Aorta (tissue), 5 donors: ENCODE measurements at regions not wholly inside any gene's neighbourhood (a gene's known extent, or its start where the extent isn't known, plus 50 kb on each side); places are given as distances from the start of the nearest gene placed in this dataset.

Source experiments
- ATAC-seq: fragments of 200-7000 bp; cut with Tn5 transposase; one replicate; pipeline ENCODE4 v1.9.1; 2022; ENCODE audit warnings: moderate library complexity; ENCODE audit not compliant: low FRiP score
- DNase-seq, 2 donors: peaks; one replicate each; pipeline ENCODE4 v3.0.0-alpha.2; 2020
- H3K27ac ChIP-seq, 2 donors: one replicate each; pipeline ENCODE4 v1.5.1; 2013; ENCODE audit warnings: low read length in 2 of 2, mild to moderate bottlenecking in 2 of 2, moderate library complexity in 2 of 2, control low read depth in 1 of 2, inconsistent platforms in 1 of 2, low read depth in 1 of 2
- H3K27me3 ChIP-seq, 2 donors: one replicate each; pipeline ENCODE4 v1.6.1; 2013; ENCODE audit warnings: control low read depth in 1 of 2, low read length in 1 of 2, mild to moderate bottlenecking in 1 of 2, moderate library complexity in 1 of 2; ENCODE audit not compliant: insufficient read depth in 2 of 2, control insufficient read depth in 1 of 2
- H3K36me3 ChIP-seq, 2 donors: one replicate each; pipeline ENCODE4 v1.6.1; 2013; ENCODE audit warnings: control low read depth in 1 of 2, low read length in 1 of 2, mild to moderate bottlenecking in 1 of 2; ENCODE audit not compliant: insufficient read depth in 2 of 2, control insufficient read depth in 1 of 2
- H3K4me1 ChIP-seq, 2 donors: one replicate each; pipeline ENCODE4 v1.6.1; 2013; ENCODE audit warnings: low read length in 2 of 2, control low read depth in 1 of 2, mild to moderate bottlenecking in 1 of 2, moderate library complexity in 1 of 2; ENCODE audit not compliant: insufficient read depth in 2 of 2, control insufficient read depth in 1 of 2
- H3K4me3 ChIP-seq, 2 donors: one replicate each; pipeline ENCODE4 v1.5.1; 2013; ENCODE audit warnings: low read length in 2 of 2, control low read depth in 1 of 2, mild to moderate bottlenecking in 1 of 2
- H3K9me3 ChIP-seq: one replicate; pipeline ENCODE4 v1.6.1; 2013; ENCODE audit warnings: mild to moderate bottlenecking, low read length; ENCODE audit not compliant: control insufficient read depth
- WGBS, 2 donors: extraction: QIAGEN DNeasy Blood & Tissue Kit; methylation state at CpG; one replicate each; pipeline ENCODE4 v1.1.7; 2013; 5-methylcytosine and 5-hydroxymethylcytosine counted together
- intact Hi-C, 2 donors: fragments of 100-400 bp; cut with DNase I; formaldehyde crosslinking; loops; one replicate each; pipeline versions ENCODE4 v1.14.2 to v1.15.0; 2022
- donor health status: healthy with polysubstance abuse.
- donor health status: Bipolar disorder and iron deficiency.
- donor health status: DM: no; HTN: no; CAD: no.
- donor health status: DM: no; HTN: no; CAD: no.
- donor health status: DM: yes; HTN: yes; CAD: no.

- Histone ChIP-seq H3K27ac (no peak overlapping the region), H3K27me3 (no peaks in the 10 kb centered on the region), H3K36me3 (no peaks in the 10 kb centered on the region), H3K9me3 (no peaks in the 10 kb centered on the region), H3K4me1 (no peaks in the 10 kb centered on the region), H3K4me3 (no peak overlapping the region)
- intact Hi-C loops = no loop called here
- DNase-seq (no peak), ATAC-seq (no peak)
- 52 to 54% methylated on average over 5 of the region's 5 CpGs for whole genome bisulfite sequencing, 2 donors
These were observed 107.8 kb upstream of the CD93 start for GRCh38 chr20:23193801-23194384.

- ATAC-seq (no peak), DNase-seq (no peak)
- no peak overlapping the region for H3K27ac ChIP-seq
- no peaks in the 10 kb centered on the region for H3K4me1 ChIP-seq
- H3K9me3 ChIP-seq = no peaks in the 10 kb centered on the region
- H3K4me3 ChIP-seq = no peak overlapping the region
- intact Hi-C loops = no loop called here
- H3K36me3 ChIP-seq = no peaks in the 10 kb centered on the region
- H3K27me3 ChIP-seq = no peaks in the 10 kb centered on the region
- WGBS, 2 donors = 95 to 97% methylated on average over 3 of the region's 3 CpGs
These were observed 106.3 kb upstream of the CD93 start for GRCh38 chr20:23192469-23192868.

- Histone ChIP-seq H3K27me3 (no peaks in the 10 kb centered on the region), H3K4me3 (no peak overlapping the region), H3K36me3 (no peaks in the 10 kb centered on the region), H3K9me3 (no peaks in the 10 kb centered on the region), H3K4me1 (no peaks in the 10 kb centered on the region), H3K27ac (no peak overlapping the region)
- 91 to 93% methylated on average over 3 of the region's 3 CpGs for WGBS, 2 donors
- DNase-seq (no peak), ATAC-seq (no peak)
- intact Hi-C loops = no loop called here
These were observed 104.4 kb upstream of the CD93 start for GRCh38 chr20:23190557-23190956.

GRCh38 chr20:23189854-23190253 is 103.7 kb upstream of the CD93 start:
- WGBS, 2 donors = 49 to 50% methylated on average over 9 of the region's 9 CpGs
- ATAC-seq = no peak
- no peaks in the 10 kb centered on the region for H3K27me3 ChIP-seq

GRCh38 chr20:23189341-23189740 is 103.2 kb upstream of the CD93 start:
- no peaks in the 10 kb centered on the region for H3K4me1 ChIP-seq
- WGBS, 2 donors = 92 to 95% methylated on average over 11 of the region's 11 CpGs
- H3K27me3 ChIP-seq = no peaks in the 10 kb centered on the region
- ATAC-seq (no peak), DNase-seq (no peak)
- intact Hi-C loops = no loop called here
- no peaks in the 10 kb centered on the region for H3K36me3 ChIP-seq
- H3K9me3 ChIP-seq = no peaks in the 10 kb centered on the region
- H3K27ac ChIP-seq = no peak overlapping the region
- no peak overlapping the region for H3K4me3 ChIP-seq

More at GRCh38 chr20:23189854-23190253, 103.7 kb upstream of the CD93 start:
- Histone ChIP-seq H3K4me1 (no peaks in the 10 kb centered on the region), H3K36me3 (no peaks in the 10 kb centered on the region), H3K9me3 (no peaks in the 10 kb centered on the region), H3K4me3 (no peak overlapping the region), H3K27ac (no peak overlapping the region)
- DNase-seq = no peak
- intact Hi-C loops = no loop called here

- Histone ChIP-seq H3K27ac (no peak overlapping the region), H3K4me1 (no peaks in the 10 kb centered on the region), H3K36me3 (no peaks in the 10 kb centered on the region), H3K27me3 (no peaks in the 10 kb centered on the region), H3K4me3 (no peak overlapping the region), H3K9me3 (no peaks in the 10 kb centered on the region)
- 93 to 94% methylated on average over 3 of the region's 3 CpGs for WGBS, 2 donors
- ATAC-seq = no peak
- DNase-seq = no peak
- intact Hi-C loops = no loop called here
These were observed 102.4 kb upstream of the CD93 start for GRCh38 chr20:23188377-23189169.

GRCh38 chr20:23187751-23188150 is 101.6 kb upstream of the CD93 start:
- H3K4me1 ChIP-seq = no peaks in the 10 kb centered on the region
- 22 to 23% methylated on average over 7 of the region's 7 CpGs for WGBS, 2 donors
- ATAC-seq = peak; percentile 85
- no peak for DNase-seq
- no peaks in the 10 kb centered on the region for H3K9me3 ChIP-seq
- H3K36me3 ChIP-seq = no peaks in the 10 kb centered on the region
- no peak overlapping the region for H3K27ac ChIP-seq
- H3K4me3 ChIP-seq = no peak overlapping the region
- intact Hi-C loops = no loop called here
- H3K27me3 ChIP-seq = no peaks in the 10 kb centered on the region

- Histone ChIP-seq H3K9me3 (no peaks in the 10 kb centered on the region), H3K27me3 (no peaks in the 10 kb centered on the region), H3K36me3 (no peaks in the 10 kb centered on the region), H3K27ac (no peak overlapping the region), H3K4me3 (no peak overlapping the region), H3K4me1 (no peaks in the 10 kb centered on the region)
- intact Hi-C loops = no loop called here
- ATAC-seq (no peak), DNase-seq (no peak)
- WGBS, 2 donors = 94 to 95% methylated on average over 5 of the region's 5 CpGs
These were observed 100.7 kb upstream of the CD93 start for GRCh38 chr20:23186808-23187207.

GRCh38 chr20:23180451-23180921 is 94.4 kb upstream of the CD93 start:
- peak; percentile 64 for ATAC-seq
- no peaks in the 10 kb centered on the region for H3K27me3 ChIP-seq
- H3K27ac ChIP-seq = no peak overlapping the region
- intact Hi-C loops = no loop called here
- DNase-seq = no peak
- H3K4me1 ChIP-seq = no peaks in the 10 kb centered on the region
- no peak overlapping the region for H3K4me3 ChIP-seq
- no peaks in the 10 kb centered on the region for H3K36me3 ChIP-seq
- 85 to 89% methylated on average over 9 of the region's 9 CpGs for WGBS, 2 donors
- peaks cover 2% of the 10 kb centered on the region for H3K9me3 ChIP-seq
